GM21381 (cell line): ENCODE measurements at regions not wholly inside any gene's neighbourhood (a gene's known extent, or its start where the extent isn't known, plus 50 kb on each side); places are given as distances from the start of the nearest gene placed in this dataset.
A peak's percentile ranks its signal among the peaks of the same experiment; 100 is the strongest.
"Not testable (repeated sequence)": the region's sequence is repeated elsewhere in the genome, so short reads cannot be mapped to it uniquely, and the experiment has no call there.

Experiments
- ATAC-seq: cut with Tn5 transposase; IDR thresholded peaks from one replicate; pipeline ENCODE4 v1.9.1; 2021; ENCODE audit warnings: mild to moderate bottlenecking, moderate library complexity; ENCODE audit not compliant: unreplicated experiment

DNA sequence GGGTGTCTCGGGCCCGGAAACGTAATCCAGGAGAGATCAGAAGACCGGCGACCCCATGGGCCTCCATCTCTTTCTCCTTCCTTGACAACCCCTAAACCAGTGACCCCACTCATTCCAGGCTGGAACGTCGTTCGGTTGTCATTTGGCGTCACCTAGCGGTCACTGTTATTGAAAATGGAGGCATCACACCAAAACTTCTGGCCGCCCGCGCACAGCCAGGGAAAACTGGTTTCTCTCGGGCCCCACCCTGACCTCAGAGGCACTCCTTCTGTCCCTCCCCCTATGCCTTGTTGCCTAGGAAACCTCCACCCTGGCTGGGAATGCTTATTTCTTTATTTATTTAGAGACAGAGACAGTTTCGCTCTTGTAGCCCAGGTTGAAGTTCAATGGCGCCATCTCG lies 2327.3 kb upstream of the TPTE start:
- ATAC-seq, result peak; percentile 67

DNA sequence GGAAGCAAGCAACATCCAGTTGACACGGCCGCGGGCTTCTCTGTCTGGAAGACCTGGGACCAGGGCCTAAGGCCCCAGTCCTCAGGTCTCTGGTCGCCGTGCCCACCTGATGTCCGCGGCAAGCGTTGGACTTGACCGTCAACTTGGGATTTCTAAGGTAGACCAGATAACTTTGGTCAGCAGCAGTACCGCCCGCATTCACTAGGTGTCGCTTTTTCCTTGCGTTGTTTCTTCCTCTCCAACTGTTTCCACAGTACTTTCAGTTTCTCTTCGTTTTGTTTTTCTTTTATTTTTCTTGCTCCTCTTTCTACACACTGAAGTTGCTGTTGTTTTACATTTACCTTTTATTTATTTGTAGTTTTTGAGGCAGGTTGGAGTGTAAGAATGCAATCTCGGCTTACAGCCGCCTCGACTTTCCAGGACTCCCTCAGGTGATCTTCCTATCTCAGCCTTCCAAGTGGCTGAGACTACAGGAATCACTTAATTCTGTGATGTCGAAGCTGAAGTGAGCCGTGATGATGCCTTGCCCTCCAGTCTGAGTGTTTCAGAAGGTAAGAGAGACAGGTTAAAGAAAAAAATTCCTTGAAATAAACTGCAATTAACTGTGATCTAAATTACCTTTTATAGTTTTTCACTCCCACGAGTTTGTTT lies 2323.9 kb upstream of the TPTE start:
- ATAC-seq, result not testable (repeated sequence)

DNA sequence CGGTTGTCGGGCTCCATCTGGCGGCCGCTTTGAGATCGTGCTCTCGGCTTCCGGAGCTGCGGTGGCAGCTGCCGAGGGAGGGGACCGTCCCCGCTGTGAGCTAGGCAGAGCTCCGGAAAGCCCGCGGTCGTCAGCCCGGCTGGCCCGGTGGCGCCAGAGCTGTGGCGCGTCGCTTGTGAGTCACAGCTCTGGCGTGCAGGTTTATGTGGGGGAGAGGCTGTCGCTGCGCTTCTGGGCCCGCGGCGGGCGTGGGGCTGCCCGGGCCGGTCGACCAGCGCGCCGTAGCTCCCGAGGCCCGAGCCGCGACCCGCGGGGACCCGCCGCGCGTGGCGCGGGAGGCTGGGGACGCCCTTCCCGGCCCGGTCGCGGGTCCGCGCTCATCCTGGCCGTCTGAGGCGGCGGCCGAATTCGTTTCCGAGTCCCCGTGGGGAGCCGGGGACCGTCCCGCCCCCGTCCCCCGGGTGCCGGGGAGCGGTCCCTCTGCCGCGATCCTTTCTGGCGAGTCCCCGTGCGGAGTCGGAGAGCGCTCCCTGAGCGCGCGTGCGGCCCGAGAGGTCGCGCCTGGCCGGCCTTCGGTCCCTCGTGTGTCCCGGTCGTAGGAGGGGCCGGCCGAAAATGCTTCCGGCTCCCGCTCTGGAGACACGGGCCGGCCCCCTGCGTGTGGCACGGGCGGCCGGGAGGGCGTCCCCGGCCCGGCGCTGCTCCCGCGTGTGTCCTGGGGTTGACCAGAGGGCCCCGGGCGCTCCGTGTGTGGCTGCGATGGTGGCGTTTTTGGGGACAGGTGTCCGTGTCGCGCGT lies 2316.1 kb upstream of the TPTE start:
- peak; percentile 100 for ATAC-seq

- ATAC-seq, result not testable (repeated sequence)
Measured at GRCh38 chr21:8205892-8206188, 2315.5 kb upstream of the TPTE start.

GRCh38 chr21:8212986-8213550 lies 2308.3 kb upstream of the TPTE start:
- peak; percentile 60 for ATAC-seq

- not testable (repeated sequence) for ATAC-seq
Measured at GRCh38 chr21:8214539-8214938, 2306.8 kb upstream of the TPTE start.

DNA sequence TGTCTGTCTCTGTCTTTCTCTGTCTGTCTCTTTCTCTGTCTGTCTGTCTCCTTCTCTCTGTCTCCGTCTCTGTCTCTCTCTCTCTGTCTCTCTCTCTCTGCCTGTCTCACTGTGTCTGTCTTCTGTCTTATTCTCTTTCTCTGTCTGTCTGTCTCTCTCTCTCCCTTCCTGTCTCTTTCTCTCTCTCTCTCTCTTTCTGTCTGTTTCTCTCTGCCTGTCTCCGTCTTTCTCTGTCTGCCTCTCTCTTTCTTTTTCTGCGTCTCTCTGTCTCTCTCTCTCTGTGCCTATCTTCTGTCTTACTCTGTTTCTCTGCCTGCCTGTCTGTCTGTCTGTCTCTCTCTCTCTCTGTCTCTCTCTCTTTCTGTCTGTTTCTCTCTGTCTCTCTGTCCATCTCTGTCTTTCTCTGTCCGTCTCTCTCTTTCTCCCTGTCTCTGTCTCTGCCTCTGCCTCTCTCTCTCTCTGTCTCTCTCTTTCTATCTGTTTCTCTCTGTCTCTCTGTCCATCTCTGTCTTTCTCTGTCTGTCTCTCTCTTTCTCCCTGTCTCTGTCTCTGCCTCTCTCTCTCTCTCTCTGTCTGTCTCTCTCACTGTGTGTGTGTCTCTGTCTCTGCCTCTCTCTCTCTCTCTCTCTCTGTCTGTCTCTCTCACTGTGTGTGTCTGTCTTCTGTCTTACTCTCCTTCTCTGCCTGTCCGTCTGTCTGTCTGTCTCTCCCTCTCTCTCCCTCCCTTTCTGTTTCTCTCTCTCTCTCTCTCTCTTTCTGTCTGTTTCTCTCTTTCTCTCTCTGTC lies 2291.8 kb upstream of the TPTE start:
- not testable (repeated sequence) for ATAC-seq

GRCh38 chr21:8231252-8231651 lies 2290.1 kb upstream of the TPTE start:
- ATAC-seq, result not testable (repeated sequence)

DNA sequence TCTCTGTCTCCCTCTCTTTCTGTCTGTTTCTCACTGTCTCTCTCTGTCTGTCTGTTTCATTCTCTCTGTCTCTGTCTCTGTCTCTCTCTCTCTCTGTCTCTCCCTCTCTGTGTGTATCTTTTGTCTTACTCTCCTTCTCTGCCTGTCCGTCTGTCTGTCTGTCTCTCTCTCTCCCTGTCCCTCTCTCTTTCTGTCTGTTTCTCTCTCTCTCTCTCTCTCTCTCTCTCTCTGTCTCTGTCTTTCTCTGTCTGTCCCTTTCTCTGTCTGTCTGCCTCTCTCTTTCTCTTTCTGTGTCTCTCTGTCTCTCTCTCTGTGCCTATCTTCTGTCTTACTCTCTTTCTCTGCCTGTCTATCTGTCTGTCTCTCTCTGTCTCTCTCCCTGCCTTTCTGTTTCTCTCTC lies 2288.4 kb upstream of the TPTE start:
- not testable (repeated sequence) for ATAC-seq

DNA sequence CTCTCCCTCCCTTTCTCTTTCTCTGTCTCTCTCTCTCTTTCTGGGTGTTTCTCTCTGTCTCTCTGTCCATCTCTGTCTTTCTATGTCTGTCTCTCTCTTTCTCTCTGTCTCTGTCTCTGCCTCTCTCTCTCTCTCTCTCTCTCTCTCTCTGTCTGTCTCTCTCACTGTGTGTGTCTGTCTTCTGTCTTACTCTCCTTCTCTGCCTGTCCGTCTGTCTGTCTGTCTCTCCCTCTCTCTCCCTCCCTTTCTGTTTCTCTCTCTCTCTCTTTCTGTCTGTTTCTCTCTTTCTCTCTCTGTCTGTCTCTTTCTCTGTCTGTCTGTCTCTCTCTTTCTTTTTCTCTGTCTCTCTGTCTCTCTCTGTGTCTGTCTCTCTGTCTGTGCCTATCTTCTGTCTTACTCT lies 2287.3 kb upstream of the TPTE start:
- not testable (repeated sequence) for ATAC-seq

DNA sequence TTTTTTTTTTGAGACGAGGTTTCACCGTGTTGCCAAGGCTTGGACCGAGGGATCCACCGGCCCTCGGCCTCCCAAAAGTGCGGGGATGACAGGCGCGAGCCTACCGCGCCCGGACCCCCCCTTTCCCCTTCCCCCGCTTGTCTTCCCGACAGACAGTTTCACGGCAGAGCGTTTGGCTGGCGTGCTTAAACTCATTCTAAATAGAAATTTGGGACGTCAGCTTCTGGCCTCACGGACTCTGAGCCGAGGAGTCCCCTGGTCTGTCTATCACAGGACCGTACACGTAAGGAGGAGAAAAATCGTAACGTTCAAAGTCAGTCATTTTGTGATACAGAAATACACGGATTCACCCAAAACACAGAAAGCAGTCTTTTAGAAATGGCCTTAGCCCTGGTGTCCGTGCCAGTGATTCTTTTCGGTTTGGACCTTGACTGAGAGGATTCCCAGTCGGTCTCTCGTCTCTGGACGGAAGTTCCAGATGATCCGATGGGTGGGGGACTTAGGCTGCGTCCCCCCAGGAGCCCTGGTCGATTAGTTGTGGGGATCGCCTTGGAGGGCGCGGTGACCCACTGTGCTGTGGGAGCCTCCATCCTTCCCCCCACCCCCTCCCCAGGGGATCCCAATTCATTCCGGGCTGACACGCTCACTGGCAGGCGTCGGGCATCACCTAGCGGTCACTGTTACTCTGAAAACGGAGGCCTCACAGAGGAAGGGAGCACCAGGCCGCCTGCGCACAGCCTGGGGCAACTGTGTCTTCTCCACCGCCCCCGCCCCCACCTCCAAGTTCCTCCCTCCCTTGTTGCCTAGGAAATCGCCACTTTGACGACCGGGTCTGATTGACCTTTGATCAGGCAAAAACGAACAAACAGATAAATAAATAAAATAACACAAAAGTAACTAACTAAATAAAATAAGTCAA lies 2276.4 kb upstream of the TPTE start:
- ATAC-seq, result peak; percentile 39

- ATAC-seq, result peak; percentile 70
Measured at GRCh38 chr21:8245642-8246402, 2275.6 kb upstream of the TPTE start.

DNA sequence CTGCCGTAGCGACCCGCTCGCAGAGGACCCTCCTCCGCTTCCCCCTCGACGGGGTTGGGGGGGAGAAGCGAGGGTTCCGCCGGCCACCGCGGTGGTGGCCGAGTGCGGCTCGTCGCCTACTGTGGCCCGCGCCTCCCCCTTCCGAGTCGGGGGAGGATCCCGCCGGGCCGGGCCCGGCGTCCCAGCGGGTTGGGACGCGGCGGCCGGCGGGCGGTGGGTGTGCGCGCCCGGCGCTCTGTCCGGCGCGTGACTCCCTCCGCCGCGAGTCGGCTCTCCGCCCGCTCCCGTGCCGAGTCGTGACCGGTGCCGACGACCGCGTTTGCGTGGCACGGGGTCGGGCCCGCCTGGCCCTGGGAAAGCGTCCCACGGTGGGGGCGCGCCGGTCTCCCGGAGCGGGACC lies 2269.7 kb upstream of the TPTE start:
- not testable (repeated sequence) for ATAC-seq

GRCh38 chr21:8255094-8255493 lies 2266.3 kb upstream of the TPTE start:
- not testable (repeated sequence) for ATAC-seq

- ATAC-seq, result not testable (repeated sequence)
Measured at GRCh38 chr21:8257083-8257799, 2264.1 kb upstream of the TPTE start.

DNA sequence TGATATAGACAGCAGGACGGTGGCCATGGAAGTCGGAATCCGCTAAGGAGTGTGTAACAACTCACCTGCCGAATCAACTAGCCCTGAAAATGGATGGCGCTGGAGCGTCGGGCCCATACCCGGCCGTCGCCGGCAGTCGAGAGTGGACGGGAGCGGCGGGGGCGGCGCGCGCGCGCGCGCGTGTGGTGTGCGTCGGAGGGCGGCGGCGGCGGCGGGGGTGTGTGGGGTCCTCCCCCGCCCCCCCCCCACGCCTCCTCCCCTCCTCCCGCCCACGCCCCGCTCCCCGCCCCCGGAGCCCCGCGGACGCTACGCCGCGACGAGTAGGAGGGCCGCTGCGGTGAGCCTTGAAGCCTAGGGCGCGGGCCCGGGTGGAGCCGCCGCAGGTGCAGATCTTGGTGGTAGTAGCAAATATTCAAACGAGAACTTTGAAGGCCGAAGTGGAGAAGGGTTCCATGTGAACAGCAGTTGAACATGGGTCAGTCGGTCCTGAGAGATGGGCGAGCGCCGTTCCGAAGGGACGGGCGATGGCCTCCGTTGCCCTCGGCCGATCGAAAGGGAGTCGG lies 2261.2 kb upstream of the TPTE start:
- ATAC-seq, result not testable (repeated sequence)
